SU-DHL-6 (cell line): ENCODE measurements at regions not wholly inside any gene's neighbourhood (a gene's known extent, or its start where the extent isn't known, plus 50 kb on each side); places are given as distances from the start of the nearest gene placed in this dataset.

Experiments used
- EZH2phosphoT487 ChIP-seq: fragments of 200-600 bp; sonication (generic), shearing (Covaris generic); conservative IDR thresholded peaks from 2 replicates; pipeline ENCODE4 v1.6.1; 2018; ENCODE audit warnings: mild to moderate bottlenecking, antibody characterized with exemption, low read length, moderate library complexity, mixed read lengths
- TF ChIP-seq, protein P1 (sequence below): fragments of 200-600 bp; sonication (generic); IDR thresholded peaks from one replicate; pipeline ENCODE4 v1.5.1; 2017; ENCODE audit warnings: antibody characterized with exemption, mild to moderate bottlenecking, low read length, moderate library complexity; ENCODE audit not compliant: insufficient read depth, poor library complexity, severe bottlenecking

DNA sequence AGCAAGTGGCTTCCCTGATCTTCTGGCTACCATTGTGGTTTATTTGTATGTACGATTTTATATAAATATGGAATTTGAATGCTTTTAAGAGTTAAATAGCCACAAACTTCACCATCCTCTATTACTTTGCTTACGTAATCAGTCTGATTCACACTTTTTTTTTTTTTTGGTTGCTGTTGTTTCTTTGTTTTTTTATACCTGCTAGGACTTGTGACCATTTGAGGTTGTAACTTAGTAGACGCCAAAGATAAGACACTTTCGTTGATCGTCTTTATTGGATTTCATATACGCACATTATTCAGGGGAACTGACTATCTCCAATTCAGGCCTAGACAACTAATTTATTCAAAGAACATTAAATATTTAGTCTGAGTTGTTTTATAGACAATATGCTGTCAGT is 559.0 kb downstream of the CBLN4 start:
- TF ChIP-seq, protein P1, sequence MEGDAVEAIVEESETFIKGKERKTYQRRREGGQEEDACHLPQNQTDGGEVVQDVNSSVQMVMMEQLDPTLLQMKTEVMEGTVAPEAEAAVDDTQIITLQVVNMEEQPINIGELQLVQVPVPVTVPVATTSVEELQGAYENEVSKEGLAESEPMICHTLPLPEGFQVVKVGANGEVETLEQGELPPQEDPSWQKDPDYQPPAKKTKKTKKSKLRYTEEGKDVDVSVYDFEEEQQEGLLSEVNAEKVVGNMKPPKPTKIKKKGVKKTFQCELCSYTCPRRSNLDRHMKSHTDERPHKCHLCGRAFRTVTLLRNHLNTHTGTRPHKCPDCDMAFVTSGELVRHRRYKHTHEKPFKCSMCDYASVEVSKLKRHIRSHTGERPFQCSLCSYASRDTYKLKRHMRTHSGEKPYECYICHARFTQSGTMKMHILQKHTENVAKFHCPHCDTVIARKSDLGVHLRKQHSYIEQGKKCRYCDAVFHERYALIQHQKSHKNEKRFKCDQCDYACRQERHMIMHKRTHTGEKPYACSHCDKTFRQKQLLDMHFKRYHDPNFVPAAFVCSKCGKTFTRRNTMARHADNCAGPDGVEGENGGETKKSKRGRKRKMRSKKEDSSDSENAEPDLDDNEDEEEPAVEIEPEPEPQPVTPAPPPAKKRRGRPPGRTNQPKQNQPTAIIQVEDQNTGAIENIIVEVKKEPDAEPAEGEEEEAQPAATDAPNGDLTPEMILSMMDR: no peak
- TF ChIP-seq EZH2phosphoT487: no peak
